HCT116 (cell line): ENCODE measurements at regions not wholly inside any gene's neighbourhood (a gene's known extent, or its start where the extent isn't known, plus 50 kb on each side); places are given as distances from the start of the nearest gene placed in this dataset.

Source experiments
- ATAC-seq: fragments of 200-7000 bp; cut with Tn5 transposase; 2 replicates; pipeline ENCODE4 v1.9.1; 2020; ENCODE audit warnings: mild to moderate bottlenecking, moderate library complexity
- BruUV-seq: library from RNA; stranded (reverse); fragments of 400-500 nt; replicated peaks from 2 replicates; lab custom pipeline; 2021; lab: Mats Ljungman, UMichigan
- CTCF ChIA-PET: fragments of 300-600 bp; sonication (Branson Sonifier 250); formaldehyde crosslinking; loops from one replicate; lab custom pipeline; 2021; ENCODE audit warnings: antibody characterized with exemption; lab: Charles Lee
- POLR2A ChIA-PET: fragments of 300-600, 350-600 bp; sonication (Branson Sonifier 250); formaldehyde crosslinking; loops from one replicate; lab custom pipeline; 2021; ENCODE audit warnings: antibody characterized with exemption; lab: Charles Lee
- RAD21 ChIA-PET, 2 experiments: fragments of 300-600 bp; sonication (Branson Sonifier 250); formaldehyde crosslinking; loops; one replicate each; lab custom pipeline; 2023; ENCODE audit warnings: low total read pairs in 2 of 2; ENCODE audit not compliant: uncharacterized antibody in 2 of 2, unreplicated experiment in 2 of 2, low non-redundant PET in 1 of 2; lab: Charles Lee
- DNase-seq: peaks from one replicate; pipeline ENCODE4 v3.0.0-alpha.2; 2010; ENCODE audit warnings: low read depth, low spot score
- H2AFZ ChIP-seq: fragments of 200-600 bp; shearing (Covaris generic), sonication (generic); 2 replicates; pipeline ENCODE4 v1.6.1; 2017; ENCODE audit warnings: low read depth, mixed run types, mixed read lengths, antibody characterized with exemption, low read length; ENCODE audit not compliant: poor library complexity, severe bottlenecking
- H3K27ac ChIP-seq: 2 replicates; pipeline ENCODE4 v1.5.1; 2012; ENCODE audit warnings: low read depth, low read length
- H3K27me3 ChIP-seq: fragments of 200-600 bp; sonication (generic); 2 replicates; pipeline ENCODE4 v1.6.1; 2016; ENCODE audit warnings: mixed run types, low read length, mixed read lengths; ENCODE audit not compliant: insufficient read depth
- H3K36me3 ChIP-seq, 2 experiments: fragments of 200-500 bp in 1 of 2; fragments of 200-600 bp in 1 of 2; sonication (Bioruptor generic) in 1 of 2; sonication (generic) in 1 of 2; 2 replicates each; pipeline versions ENCODE4 v1.5.1 to v1.6.1; 2014 to 2016; ENCODE audit warnings: low read length in 2 of 2, inconsistent platforms in 1 of 2, mixed read lengths in 1 of 2, mixed run types in 1 of 2; ENCODE audit not compliant: insufficient read depth in 2 of 2, control insufficient read depth in 1 of 2
- H3K4me1 ChIP-seq, 2 experiments: fragments of 200-600 bp in 1 of 2; sonication (generic) in 1 of 2; 2 replicates each; pipeline versions ENCODE4 v1.5.1 to v1.6.1; 2012 to 2017; ENCODE audit warnings: low read length in 2 of 2, inconsistent platforms in 1 of 2, mild to moderate bottlenecking in 1 of 2, mixed read lengths in 1 of 2, mixed run types in 1 of 2, moderate library complexity in 1 of 2; ENCODE audit not compliant: insufficient read depth in 2 of 2, control insufficient read depth in 1 of 2
- H3K4me2 ChIP-seq: fragments of 200-600 bp; sonication (generic); 2 replicates; pipeline ENCODE4 v1.6.1; 2017; ENCODE audit warnings: mixed run types, low read length, mixed read lengths
- H3K4me3 ChIP-seq, 2 experiments: fragments of 200-600 bp in 1 of 2; sonication (generic) in 1 of 2; replicated peaks in 1 of 2; 2 replicates each; pipeline ENCODE4 v1.5.1; 2011 to 2016; ENCODE audit warnings: low read length in 2 of 2, control low read depth in 1 of 2, low read depth in 1 of 2, mild to moderate bottlenecking in 1 of 2, mixed read lengths in 1 of 2, mixed run types in 1 of 2
- H3K79me2 ChIP-seq: fragments of 200-600 bp; sonication (generic); 2 replicates; pipeline ENCODE4 v1.6.1; 2017; ENCODE audit warnings: mild to moderate bottlenecking, mixed run types, low read length, moderate library complexity, mixed read lengths; ENCODE audit not compliant: insufficient read depth
- H3K9ac ChIP-seq: fragments of 200-600 bp; sonication (generic); 2 replicates; pipeline ENCODE4 v1.6.1; 2016; ENCODE audit warnings: low read length, mixed read lengths
- H3K9me2 ChIP-seq: fragments of 200-600 bp; sonication (generic), shearing (Covaris generic); 2 replicates; pipeline ENCODE4 v1.6.1; 2017; ENCODE audit warnings: mixed run types, mild to moderate bottlenecking, moderate library complexity; ENCODE audit not compliant: insufficient read depth
- H3K9me3 ChIP-seq, 2 experiments: fragments of 200-500 bp in 1 of 2; fragments of 200-600 bp in 1 of 2; sonication (Bioruptor generic) in 1 of 2; sonication (generic) in 1 of 2; 2 replicates each; pipeline ENCODE4 v1.6.1; 2014 to 2017; ENCODE audit warnings: low read length in 2 of 2, mixed read lengths in 2 of 2, inconsistent platforms in 1 of 2, low read depth in 1 of 2, mild to moderate bottlenecking in 1 of 2, mixed run types in 1 of 2, moderate library complexity in 1 of 2; ENCODE audit not compliant: control insufficient read depth in 1 of 2, insufficient read depth in 1 of 2
- H4K20me1 ChIP-seq: fragments of 200-600 bp; sonication (generic), shearing (Covaris generic); 2 replicates; pipeline ENCODE4 v1.6.1; 2017; ENCODE audit warnings: mixed run types, mild to moderate bottlenecking, moderate library complexity; ENCODE audit not compliant: insufficient read depth
- CBX3 ChIP-seq: IDR thresholded peaks from 2 replicates; pipeline ENCODE4 v1.6.1; 2012; ENCODE audit warnings: low read depth
- CEBPB ChIP-seq: IDR thresholded peaks from 2 replicates; pipeline ENCODE4 v1.6.1; 2012; ENCODE audit warnings: low read depth
- EGR1 ChIP-seq: IDR thresholded peaks from 2 replicates; pipeline ENCODE4 v1.6.1; 2012; ENCODE audit warnings: low read depth
- EZH2 ChIP-seq: fragments of 200-600 bp; sonication (generic); IDR thresholded peaks from 2 replicates; pipeline ENCODE4 v1.6.1; 2017; ENCODE audit warnings: antibody characterized with exemption, mixed run types
- EZH2phosphoT487 ChIP-seq: fragments of 200-600 bp; IDR thresholded peaks from 2 replicates; pipeline ENCODE4 v1.6.1; 2018; ENCODE audit warnings: antibody characterized with exemption, borderline replicate concordance
- JUND ChIP-seq: IDR thresholded peaks from 2 replicates; pipeline ENCODE4 v1.6.1; 2012
- POLR2AphosphoS5 ChIP-seq: IDR thresholded peaks from 2 replicates; pipeline ENCODE4 v1.6.1; 2011; ENCODE audit warnings: mild to moderate bottlenecking, low read depth, low read length, moderate library complexity
- REST ChIP-seq: IDR thresholded peaks from 2 replicates; pipeline ENCODE4 v1.6.1; 2012; ENCODE audit warnings: low read depth
- SP1 ChIP-seq: IDR thresholded peaks from 2 replicates; pipeline ENCODE4 v1.6.1; 2012; ENCODE audit warnings: low read depth
- YY1 ChIP-seq: IDR thresholded peaks from 2 replicates; pipeline ENCODE4 v1.6.1; 2011; ENCODE audit warnings: low read length, low read depth, moderate library complexity, mild to moderate bottlenecking; ENCODE audit not compliant: insufficient replicate concordance; ENCODE audit errors: extremely low read depth
- ZFX ChIP-seq: fragments of 450-650 bp; IDR thresholded peaks from 2 replicates; pipeline ENCODE4 v1.6.1; 2017
- intact Hi-C: fragments of 100-400 bp; cut with micrococcal nuclease; formaldehyde crosslinking; loops from 2 replicates; pipeline ENCODE4 v1.10.0; 2022
- TF ChIP-seq, protein P1 (sequence below): IDR thresholded peaks from 2 replicates; pipeline ENCODE4 v1.6.1; 2012

DNA sequence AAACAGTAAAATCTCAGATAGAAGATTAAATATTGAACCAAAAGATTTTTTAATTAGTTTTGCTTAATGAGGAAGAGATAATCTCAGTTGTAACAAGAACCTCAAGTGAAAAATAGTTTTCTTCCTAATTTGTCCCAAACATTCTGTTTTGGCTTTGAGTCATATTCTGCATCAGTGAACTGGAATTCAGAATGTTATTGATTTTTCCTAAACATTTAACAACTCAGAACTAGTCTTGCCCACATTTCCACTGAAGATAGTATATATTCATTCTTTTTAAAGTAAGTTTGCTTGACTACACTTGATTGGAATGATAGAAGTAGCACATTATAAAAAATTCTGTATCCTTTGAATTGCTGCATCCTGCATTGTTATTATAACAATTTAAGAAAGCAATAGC is 85.7 kb upstream of the UGP2 start (continued):
- no peak for TF ChIP-seq YY1
- TF ChIP-seq JUND = peak; percentile 26; the same call in 1 of the 2 replicates
- TF ChIP-seq, protein P1, sequence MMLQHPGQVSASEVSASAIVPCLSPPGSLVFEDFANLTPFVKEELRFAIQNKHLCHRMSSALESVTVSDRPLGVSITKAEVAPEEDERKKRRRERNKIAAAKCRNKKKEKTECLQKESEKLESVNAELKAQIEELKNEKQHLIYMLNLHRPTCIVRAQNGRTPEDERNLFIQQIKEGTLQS = no peak
- TF ChIP-seq ZFX = no peak
- TF ChIP-seq EZH2 = no peak
- 0 out of 2 replicates have a peak, but pooled peaks have one; percentile 27 for TF ChIP-seq SP1
- no peak for TF ChIP-seq EZH2phosphoT487
- no peak for TF ChIP-seq REST
- no peak for TF ChIP-seq CBX3
- no peak for TF ChIP-seq CEBPB
- no peak for TF ChIP-seq POLR2AphosphoS5
- TF ChIP-seq, all 23 proteins: peak for 4

GRCh38 chr2:63763391-63763941 is 78.2 kb upstream of the UGP2 start:
- no peaks in the 10 kb centered on the region for H3K9me3 ChIP-seq
- DNase-seq = no peak
- no peak overlapping the region for H3K9ac ChIP-seq
- POLR2A ChIA-PET = no interaction called here
- TF ChIP-seq ZFX = no peak
- no peak for TF ChIP-seq EGR1
- intact Hi-C loops = no loop called here
- H3K4me1 ChIP-seq = no peaks in the 10 kb centered on the region
- no peaks in the 10 kb centered on the region for H3K9me2 ChIP-seq
- no peak for ATAC-seq
- no peak overlapping the region for H3K4me2 ChIP-seq
- no peak overlapping the region for H3K27ac ChIP-seq
- CTCF ChIA-PET = no interaction called here
- H2AFZ ChIP-seq = no peak overlapping the region
- RAD21 ChIA-PET = no interaction called here
- BruUV-seq = no TSS peak
- no peaks in the 10 kb centered on the region for H3K36me3 ChIP-seq
- H3K4me3 ChIP-seq = no peak overlapping the region
- no peaks in the 10 kb centered on the region for H3K27me3 ChIP-seq
- H3K79me2 ChIP-seq = no peaks in the 10 kb centered on the region
- H4K20me1 ChIP-seq = no peaks in the 10 kb centered on the region
